ENCODE measurements at regions not wholly inside any gene's neighbourhood (a gene's known extent, or its start where the extent isn't known, plus 50 kb on each side); places are given as distances from the start of the nearest gene placed in this dataset.

DNA sequence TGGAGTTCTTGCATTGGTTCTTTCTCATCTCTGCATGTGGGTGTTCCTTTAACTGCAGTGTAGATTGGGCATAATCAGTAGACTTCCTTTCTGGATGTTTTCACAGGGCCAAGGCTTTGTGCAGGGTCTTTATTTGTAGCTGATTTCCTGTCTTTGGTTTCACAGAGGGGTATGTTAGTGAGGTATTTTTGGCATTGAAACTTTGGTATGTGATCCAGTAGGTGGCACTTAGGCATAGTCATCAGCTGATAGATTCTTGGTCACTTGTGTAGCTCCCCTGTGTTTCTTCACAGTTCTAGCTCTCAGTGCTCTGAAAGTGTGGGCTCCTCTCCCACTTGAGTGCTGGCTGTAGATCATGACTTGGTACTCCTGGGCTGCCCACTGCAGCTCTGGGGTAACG, 52.7 kb upstream of the LMO3 start:
- Histone ChIP-seq H3K27me3 (no peaks in the 10 kb centered on the region), H3K9me3 (no peaks in the 10 kb centered on the region), H3K36me3 (no peaks in the 10 kb centered on the region), H3K4me1 (no peaks in the 10 kb centered on the region), H3K4me3 (no peak overlapping the region), H3K27ac (no peak overlapping the region)
- DNase-seq = no peak
- TF ChIP-seq POLR2A (IDR thresholded peaks at IDR 0.05) (no peak), CTCF (IDR thresholded peaks at IDR 0.05) (no peak)

Small RNA genes in the stretch of these regions (small RNA-seq; reads per million reads assigned to genes)
- gene RNU6-837P = 0 reads per million in 2 donors

All from Peyer's patch (tissue), 4 donors.